Osteocyte (in vitro differentiated cells): ENCODE measurements at regions not wholly inside any gene's neighbourhood (a gene's known extent, or its start where the extent isn't known, plus 50 kb on each side); places are given as distances from the start of the nearest gene placed in this dataset.

Experiments used
- DNase-seq: peaks from one replicate; pipeline ENCODE4 v3.0.0; 2021; ENCODE audit warnings: mixed read lengths; ENCODE audit not compliant: unreplicated experiment; ENCODE audit errors: extremely low spot score
- H3K27ac Mint-ChIP-seq: one replicate; pipeline ENCODE4 v1.8.0; 2021; ENCODE audit warnings: mild to moderate bottlenecking, mixed read lengths; ENCODE audit not compliant: unreplicated experiment
- H3K27me3 Mint-ChIP-seq: one replicate; pipeline ENCODE4 v1.8.0; 2021; ENCODE audit warnings: mixed read lengths; ENCODE audit not compliant: unreplicated experiment
- H3K36me3 Mint-ChIP-seq: one replicate; pipeline ENCODE4 v1.8.0; 2021; ENCODE audit warnings: mixed read lengths; ENCODE audit not compliant: unreplicated experiment
- H3K4me1 Mint-ChIP-seq: one replicate; pipeline ENCODE4 v1.8.0; 2021; ENCODE audit warnings: mixed read lengths; ENCODE audit not compliant: unreplicated experiment
- H3K4me3 Mint-ChIP-seq: one replicate; pipeline ENCODE4 v1.8.0; 2021; ENCODE audit warnings: mild to moderate bottlenecking, moderate library complexity, mixed read lengths; ENCODE audit not compliant: unreplicated experiment
- H3K9me3 Mint-ChIP-seq: one replicate; pipeline ENCODE4 v1.8.0; 2021; ENCODE audit warnings: mixed read lengths; ENCODE audit not compliant: unreplicated experiment
- TF ChIP-seq, protein P1 (sequence below): fragments of 200-600 bp; sonication (generic); IDR thresholded peaks from 2 replicates; pipeline ENCODE4 v1.5.0; 2021; ENCODE audit warnings: antibody characterized with exemption, mild to moderate bottlenecking, moderate library complexity

DNA sequence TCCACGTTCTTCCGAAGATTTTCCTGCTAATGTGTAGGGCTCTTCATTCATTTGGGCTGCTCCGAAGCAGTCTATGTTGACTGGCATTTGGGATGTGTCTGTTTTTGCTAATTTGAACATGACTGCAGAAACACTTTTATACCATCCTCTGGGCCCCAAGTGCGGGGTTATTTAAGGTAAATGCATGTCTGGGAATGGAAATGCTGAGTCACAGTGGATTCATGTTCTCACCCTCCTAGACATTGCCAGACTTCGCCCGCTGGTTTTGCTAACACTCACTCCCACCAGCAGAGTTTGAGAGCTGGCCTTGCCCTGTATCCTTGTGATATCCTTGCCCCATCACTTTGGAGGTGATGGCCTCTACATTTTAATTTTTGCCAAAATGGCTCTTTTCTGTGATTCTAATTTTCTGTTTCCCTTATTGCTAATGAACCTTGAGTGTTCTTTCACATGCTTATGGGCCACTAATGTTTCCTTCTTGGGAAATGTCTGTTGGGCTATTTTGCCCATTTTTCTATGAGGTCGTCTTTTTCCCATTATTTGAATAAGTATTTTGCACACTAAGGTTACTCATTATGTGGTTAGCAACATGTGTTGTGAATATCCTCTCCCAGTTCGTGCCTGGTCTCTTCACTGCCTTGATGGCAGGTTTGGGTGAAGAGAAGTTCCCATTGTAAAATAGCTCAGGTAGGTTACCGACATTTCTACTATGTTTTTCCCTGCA lies 204.1 kb downstream of the GLI2 start:
- Mint-ChIP-seq H3K4me3 (no peak overlapping the region), H3K4me1 (peaks cover 89% of the 10 kb centered on the region), H3K27me3 (no peaks in the 10 kb centered on the region), H3K36me3 (peaks cover 4% of the 10 kb centered on the region), H3K9me3 (no peaks in the 10 kb centered on the region), H3K27ac (peak overlapping the region; percentile 88)
- TF ChIP-seq, protein P1, sequence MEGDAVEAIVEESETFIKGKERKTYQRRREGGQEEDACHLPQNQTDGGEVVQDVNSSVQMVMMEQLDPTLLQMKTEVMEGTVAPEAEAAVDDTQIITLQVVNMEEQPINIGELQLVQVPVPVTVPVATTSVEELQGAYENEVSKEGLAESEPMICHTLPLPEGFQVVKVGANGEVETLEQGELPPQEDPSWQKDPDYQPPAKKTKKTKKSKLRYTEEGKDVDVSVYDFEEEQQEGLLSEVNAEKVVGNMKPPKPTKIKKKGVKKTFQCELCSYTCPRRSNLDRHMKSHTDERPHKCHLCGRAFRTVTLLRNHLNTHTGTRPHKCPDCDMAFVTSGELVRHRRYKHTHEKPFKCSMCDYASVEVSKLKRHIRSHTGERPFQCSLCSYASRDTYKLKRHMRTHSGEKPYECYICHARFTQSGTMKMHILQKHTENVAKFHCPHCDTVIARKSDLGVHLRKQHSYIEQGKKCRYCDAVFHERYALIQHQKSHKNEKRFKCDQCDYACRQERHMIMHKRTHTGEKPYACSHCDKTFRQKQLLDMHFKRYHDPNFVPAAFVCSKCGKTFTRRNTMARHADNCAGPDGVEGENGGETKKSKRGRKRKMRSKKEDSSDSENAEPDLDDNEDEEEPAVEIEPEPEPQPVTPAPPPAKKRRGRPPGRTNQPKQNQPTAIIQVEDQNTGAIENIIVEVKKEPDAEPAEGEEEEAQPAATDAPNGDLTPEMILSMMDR: no peak
- no peak for DNase-seq

DNA sequence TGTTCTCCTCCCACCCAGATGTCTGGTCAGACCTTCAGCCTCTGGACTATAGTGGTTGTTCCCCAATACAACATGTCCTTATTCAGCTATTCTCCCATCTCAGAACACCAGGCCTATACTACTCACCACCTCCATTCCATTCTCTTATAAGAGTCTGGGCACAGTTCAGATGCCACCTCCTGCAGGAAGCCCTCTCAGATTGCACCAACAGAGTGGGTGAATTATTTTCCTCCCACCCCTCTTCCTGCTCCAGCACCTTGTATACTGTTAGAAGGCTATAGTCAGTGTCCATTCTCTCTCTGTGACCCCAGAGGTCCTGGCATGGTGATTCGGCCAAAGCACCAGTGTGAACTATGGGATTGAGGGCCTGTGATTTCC lies 204.6 kb downstream of the GLI2 start:
- H3K27me3 Mint-ChIP-seq: no peaks in the 10 kb centered on the region
- no peak overlapping the region for H3K4me3 Mint-ChIP-seq
- peak overlapping the region; percentile 88 for H3K27ac Mint-ChIP-seq
- peaks cover 85% of the 10 kb centered on the region for H3K4me1 Mint-ChIP-seq
- H3K9me3 Mint-ChIP-seq: no peaks in the 10 kb centered on the region
- DNase-seq: no peak
- H3K36me3 Mint-ChIP-seq: peaks cover 4% of the 10 kb centered on the region
- TF ChIP-seq, protein P1: no peak

DNA sequence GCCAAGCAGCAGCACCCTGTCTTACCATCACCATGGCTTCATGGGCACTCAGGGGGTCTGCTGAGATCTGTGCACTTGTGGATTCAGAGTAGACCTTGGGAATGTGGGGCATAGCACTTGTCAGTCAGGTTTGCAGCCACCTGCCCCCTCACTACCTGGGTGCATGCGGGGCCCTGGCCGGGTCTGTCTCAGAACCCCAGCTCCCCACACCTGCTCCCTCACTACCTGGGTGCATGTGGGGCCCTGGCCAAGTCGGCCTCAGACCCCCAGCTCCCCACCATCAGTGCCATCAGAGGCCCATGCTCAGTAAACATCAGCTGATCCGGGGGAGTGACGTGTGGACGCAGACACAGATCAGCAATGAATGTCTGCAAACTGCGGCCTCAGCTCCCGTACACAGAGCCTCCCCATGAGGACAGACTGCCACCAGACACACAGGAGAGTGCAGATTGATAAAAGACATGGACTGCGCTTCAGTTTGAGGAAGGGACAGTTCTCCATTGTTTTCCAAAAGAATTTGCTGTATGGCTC lies 205.1 kb downstream of the GLI2 start:
- DNase-seq: no peak
- H3K4me1 Mint-ChIP-seq: peaks cover 81% of the 10 kb centered on the region
- peak overlapping the region; percentile 88 for H3K27ac Mint-ChIP-seq
- no peaks in the 10 kb centered on the region for H3K27me3 Mint-ChIP-seq
- TF ChIP-seq, protein P1: no peak
- H3K4me3 Mint-ChIP-seq: no peak overlapping the region
- no peaks in the 10 kb centered on the region for H3K9me3 Mint-ChIP-seq
- peaks cover 4% of the 10 kb centered on the region for H3K36me3 Mint-ChIP-seq

DNA sequence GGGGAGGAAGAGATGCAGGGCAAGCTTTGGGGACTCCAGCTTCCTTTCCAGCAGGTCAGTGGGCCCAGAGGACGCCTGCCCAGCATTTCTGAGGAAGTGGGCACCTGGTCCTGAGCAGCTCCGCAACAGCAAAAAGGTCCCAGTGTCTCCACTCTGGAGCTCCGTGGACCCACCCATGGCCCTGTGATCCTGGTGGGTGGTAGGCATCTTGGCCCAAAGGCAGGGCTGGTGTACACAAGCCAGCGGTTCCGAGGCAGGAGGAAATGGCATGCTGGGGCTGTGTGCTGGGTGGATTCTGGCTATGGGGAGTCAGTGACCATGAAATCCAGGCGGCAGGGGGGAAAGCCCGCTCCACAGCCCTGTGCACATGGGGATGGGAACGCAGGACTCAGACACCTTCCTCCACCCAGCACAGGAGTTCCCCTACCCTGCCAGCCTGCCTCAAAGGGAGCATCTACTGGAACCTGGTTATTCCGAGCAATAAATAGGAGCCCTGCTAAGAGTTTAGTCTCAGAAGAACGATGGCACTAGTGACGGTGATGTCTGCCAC lies 206.0 kb downstream of the GLI2 start:
- H3K27ac Mint-ChIP-seq: peak overlapping the region; percentile 88
- peaks cover 4% of the 10 kb centered on the region for H3K36me3 Mint-ChIP-seq
- no peak overlapping the region for H3K4me3 Mint-ChIP-seq
- no peaks in the 10 kb centered on the region for H3K27me3 Mint-ChIP-seq
- TF ChIP-seq, protein P1: no peak
- peaks cover 80% of the 10 kb centered on the region for H3K4me1 Mint-ChIP-seq
- DNase-seq: no peak
- H3K9me3 Mint-ChIP-seq: no peaks in the 10 kb centered on the region

DNA sequence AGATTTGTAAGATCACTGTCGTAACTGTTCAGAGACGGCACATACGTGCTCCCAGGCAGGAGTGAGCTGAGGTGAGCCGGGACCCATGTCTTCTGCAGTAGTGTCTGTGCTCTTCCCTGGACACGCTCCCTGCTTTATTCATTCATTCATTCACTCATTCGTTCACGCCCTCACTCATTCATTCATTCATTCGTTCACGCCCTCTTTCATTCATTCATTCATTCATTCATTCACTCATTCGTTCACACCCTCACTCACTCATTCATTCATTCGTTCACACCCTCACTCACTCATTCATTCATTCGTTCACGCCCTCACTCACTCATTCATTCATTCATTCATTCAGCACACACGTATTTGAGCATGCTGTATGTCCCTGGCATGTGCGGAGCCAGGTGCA lies 207.0 kb downstream of the GLI2 start:
- Mint-ChIP-seq H3K4me1 (peaks cover 75% of the 10 kb centered on the region), H3K27me3 (no peaks in the 10 kb centered on the region), H3K36me3 (peaks cover 4% of the 10 kb centered on the region), H3K4me3 (no peak overlapping the region), H3K27ac (peak overlapping the region; percentile 88), H3K9me3 (no peaks in the 10 kb centered on the region)
- TF ChIP-seq, protein P1: no peak
- DNase-seq: no peak
